H1 (cell line): ENCODE measurements at regions not wholly inside any gene's neighbourhood (a gene's known extent, or its start where the extent isn't known, plus 50 kb on each side); places are given as distances from the start of the nearest gene placed in this dataset.

ENCODE experiments used
- ATF3 ChIP-seq: IDR thresholded peaks from 2 replicates; pipeline ENCODE4 v1.6.1; 2011; ENCODE audit warnings: low read depth, mild to moderate bottlenecking, low read length; ENCODE audit not compliant: insufficient read depth
- CHD1 ChIP-seq: IDR thresholded peaks from 2 replicates; pipeline ENCODE4 v1.6.1; 2012; ENCODE audit warnings: low read depth, low read length, improper control_type of control experiment
- CHD7 ChIP-seq: fragments of 300-600 bp; sonication (generic); IDR thresholded peaks from 2 replicates; pipeline ENCODE4 v1.7.1; 2012; ENCODE audit warnings: low read length, moderate library complexity, mild to moderate bottlenecking, inconsistent platforms; ENCODE audit not compliant: insufficient replicate concordance
- KDM1A ChIP-seq: fragments of 200-600, 300-600 bp; sonication (generic); IDR thresholded peaks from 2 replicates; pipeline ENCODE4 v1.7.1; 2016; ENCODE audit warnings: mild to moderate bottlenecking, low read length, borderline replicate concordance
- SAP30 ChIP-seq: fragments of 300-600 bp; sonication (generic); IDR thresholded peaks from 2 replicates; pipeline ENCODE4 v1.7.1; 2012; ENCODE audit warnings: low read length, moderate library complexity, mild to moderate bottlenecking, inconsistent platforms; ENCODE audit not compliant: insufficient read depth, insufficient replicate concordance
- SIX5 ChIP-seq: IDR thresholded peaks from 2 replicates; pipeline ENCODE4 v1.6.1; 2011; ENCODE audit warnings: mild to moderate bottlenecking, low read depth, low read length

GRCh38 chr3:191961529-191961928, 500.6 kb downstream of the PYDC2 start (continued):
- TF ChIP-seq ATF3 (no peak), KDM1A (no peak), CHD1 (no peak), CHD7 (no peak), SAP30 (no peak), SIX5 (no peak)
